Ishikawa (cell line): ENCODE measurements at regions not wholly inside any gene's neighbourhood (a gene's known extent, or its start where the extent isn't known, plus 50 kb on each side); places are given as distances from the start of the nearest gene placed in this dataset.

Source experiments
- CEBPB ChIP-seq: IDR thresholded peaks from 2 replicates; pipeline ENCODE4 v1.6.1; 2012
- CREB1 ChIP-seq: IDR thresholded peaks from 2 replicates; pipeline ENCODE4 v1.6.1; 2012; ENCODE audit warnings: low read depth
- EGR1 ChIP-seq: IDR thresholded peaks from 2 replicates; pipeline ENCODE4 v1.6.1; 2012
- EP300 ChIP-seq: IDR thresholded peaks from 2 replicates; pipeline ENCODE4 v1.6.1; 2012; ENCODE audit warnings: borderline replicate concordance
- FOXM1 ChIP-seq: IDR thresholded peaks from 2 replicates; pipeline ENCODE4 v1.6.1; 2012; ENCODE audit warnings: low read depth, borderline replicate concordance
- NFIC ChIP-seq: IDR thresholded peaks from 2 replicates; pipeline ENCODE4 v1.6.1; 2012
- RAD21 ChIP-seq: IDR thresholded peaks from 2 replicates; pipeline ENCODE4 v1.6.1; 2012; ENCODE audit warnings: low read depth
- TAF1 ChIP-seq: IDR thresholded peaks from 2 replicates; pipeline ENCODE4 v1.6.1; 2012; ENCODE audit warnings: low read depth, mild to moderate bottlenecking
- TCF12 ChIP-seq: IDR thresholded peaks from 2 replicates; pipeline ENCODE4 v1.6.1; 2012; ENCODE audit warnings: low read depth
- TEAD4 ChIP-seq: IDR thresholded peaks from 2 replicates; pipeline ENCODE4 v1.6.1; 2012
- YY1 ChIP-seq: IDR thresholded peaks from 2 replicates; pipeline ENCODE4 v1.6.1; 2012; ENCODE audit warnings: low read depth
- ZBTB7A ChIP-seq: IDR thresholded peaks from 2 replicates; pipeline ENCODE4 v1.6.1; 2012; ENCODE audit warnings: low read depth
- TF ChIP-seq, protein P1 (sequence below): IDR thresholded peaks from 2 replicates; pipeline ENCODE4 v1.6.1; 2012; ENCODE audit warnings: low read depth, mild to moderate bottlenecking
- TF ChIP-seq, protein P2 (sequence below): IDR thresholded peaks from 2 replicates; pipeline ENCODE4 v1.6.1; 2012
- TF ChIP-seq, protein P3 (sequence below): IDR thresholded peaks from 2 replicates; pipeline ENCODE4 v1.6.1; 2012

DNA sequence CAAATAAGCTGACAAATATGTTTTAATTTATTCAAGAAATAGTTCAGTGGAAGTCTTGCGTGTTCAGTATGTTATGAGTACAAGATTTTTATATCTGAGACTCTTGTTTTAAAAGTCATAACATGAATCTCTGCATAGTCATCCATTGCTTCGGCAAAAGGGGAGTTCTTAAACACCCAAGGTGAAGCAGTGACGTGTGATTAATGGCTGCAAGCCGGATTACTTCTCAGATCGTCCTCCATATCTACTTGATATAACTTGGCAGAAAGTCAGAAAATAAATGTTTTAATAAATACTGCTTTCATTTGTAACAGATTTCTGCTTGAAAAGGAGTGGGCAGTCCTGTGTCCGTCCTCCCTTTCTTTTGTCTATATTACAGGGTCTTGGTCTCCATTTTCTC is 64.6 kb upstream of the IL15 start:
- TF ChIP-seq, protein P1, sequence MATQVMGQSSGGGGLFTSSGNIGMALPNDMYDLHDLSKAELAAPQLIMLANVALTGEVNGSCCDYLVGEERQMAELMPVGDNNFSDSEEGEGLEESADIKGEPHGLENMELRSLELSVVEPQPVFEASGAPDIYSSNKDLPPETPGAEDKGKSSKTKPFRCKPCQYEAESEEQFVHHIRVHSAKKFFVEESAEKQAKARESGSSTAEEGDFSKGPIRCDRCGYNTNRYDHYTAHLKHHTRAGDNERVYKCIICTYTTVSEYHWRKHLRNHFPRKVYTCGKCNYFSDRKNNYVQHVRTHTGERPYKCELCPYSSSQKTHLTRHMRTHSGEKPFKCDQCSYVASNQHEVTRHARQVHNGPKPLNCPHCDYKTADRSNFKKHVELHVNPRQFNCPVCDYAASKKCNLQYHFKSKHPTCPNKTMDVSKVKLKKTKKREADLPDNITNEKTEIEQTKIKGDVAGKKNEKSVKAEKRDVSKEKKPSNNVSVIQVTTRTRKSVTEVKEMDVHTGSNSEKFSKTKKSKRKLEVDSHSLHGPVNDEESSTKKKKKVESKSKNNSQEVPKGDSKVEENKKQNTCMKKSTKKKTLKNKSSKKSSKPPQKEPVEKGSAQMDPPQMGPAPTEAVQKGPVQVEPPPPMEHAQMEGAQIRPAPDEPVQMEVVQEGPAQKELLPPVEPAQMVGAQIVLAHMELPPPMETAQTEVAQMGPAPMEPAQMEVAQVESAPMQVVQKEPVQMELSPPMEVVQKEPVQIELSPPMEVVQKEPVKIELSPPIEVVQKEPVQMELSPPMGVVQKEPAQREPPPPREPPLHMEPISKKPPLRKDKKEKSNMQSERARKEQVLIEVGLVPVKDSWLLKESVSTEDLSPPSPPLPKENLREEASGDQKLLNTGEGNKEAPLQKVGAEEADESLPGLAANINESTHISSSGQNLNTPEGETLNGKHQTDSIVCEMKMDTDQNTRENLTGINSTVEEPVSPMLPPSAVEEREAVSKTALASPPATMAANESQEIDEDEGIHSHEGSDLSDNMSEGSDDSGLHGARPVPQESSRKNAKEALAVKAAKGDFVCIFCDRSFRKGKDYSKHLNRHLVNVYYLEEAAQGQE: no peak
- TF ChIP-seq TAF1: no peak
- no peak for TF ChIP-seq EGR1
- TF ChIP-seq CREB1: no peak
- TF ChIP-seq, protein P2, sequence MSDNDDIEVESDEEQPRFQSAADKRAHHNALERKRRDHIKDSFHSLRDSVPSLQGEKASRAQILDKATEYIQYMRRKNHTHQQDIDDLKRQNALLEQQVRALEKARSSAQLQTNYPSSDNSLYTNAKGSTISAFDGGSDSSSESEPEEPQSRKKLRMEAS: no peak
- no peak for TF ChIP-seq ZBTB7A
- TF ChIP-seq NFIC: no peak
- TF ChIP-seq TEAD4: no peak
- TF ChIP-seq RAD21: no peak
- TF ChIP-seq FOXM1: no peak
- TF ChIP-seq CEBPB: no peak

DNA sequence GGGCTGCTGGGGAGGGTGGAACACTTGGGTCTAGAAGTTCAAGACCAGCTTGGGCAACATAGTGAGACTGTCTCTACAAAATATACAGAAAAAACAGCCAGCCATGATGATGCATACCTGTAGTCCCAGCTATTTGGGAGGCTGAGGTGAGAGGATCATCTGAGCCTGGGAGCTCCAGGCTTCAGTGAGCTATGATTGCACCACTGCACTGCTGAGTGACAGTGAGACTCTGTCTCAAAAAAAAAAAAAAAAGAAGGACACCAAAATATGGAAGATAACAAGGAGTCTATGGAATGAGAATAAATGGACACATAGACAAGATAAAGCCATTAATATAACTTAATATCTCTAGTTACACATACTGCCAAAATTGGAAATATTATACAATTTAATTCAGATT is 62.7 kb upstream of the IL15 start:
- no peak for TF ChIP-seq YY1
- TF ChIP-seq NFIC: no peak
- no peak for TF ChIP-seq EP300
- TF ChIP-seq CEBPB: no peak
- TF ChIP-seq, protein P3, sequence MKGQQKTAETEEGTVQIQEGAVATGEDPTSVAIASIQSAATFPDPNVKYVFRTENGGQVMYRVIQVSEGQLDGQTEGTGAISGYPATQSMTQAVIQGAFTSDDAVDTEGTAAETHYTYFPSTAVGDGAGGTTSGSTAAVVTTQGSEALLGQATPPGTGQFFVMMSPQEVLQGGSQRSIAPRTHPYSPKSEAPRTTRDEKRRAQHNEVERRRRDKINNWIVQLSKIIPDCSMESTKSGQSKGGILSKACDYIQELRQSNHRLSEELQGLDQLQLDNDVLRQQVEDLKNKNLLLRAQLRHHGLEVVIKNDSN: no peak
- TF ChIP-seq, protein P1: no peak
- TF ChIP-seq RAD21: no peak
- no peak for TF ChIP-seq FOXM1
- TF ChIP-seq EGR1: no peak
- no peak for TF ChIP-seq TCF12
- no peak for TF ChIP-seq TAF1
- TF ChIP-seq TEAD4: no peak
- TF ChIP-seq CREB1: no peak
- TF ChIP-seq ZBTB7A: no peak
- TF ChIP-seq, protein P2: no peak

DNA sequence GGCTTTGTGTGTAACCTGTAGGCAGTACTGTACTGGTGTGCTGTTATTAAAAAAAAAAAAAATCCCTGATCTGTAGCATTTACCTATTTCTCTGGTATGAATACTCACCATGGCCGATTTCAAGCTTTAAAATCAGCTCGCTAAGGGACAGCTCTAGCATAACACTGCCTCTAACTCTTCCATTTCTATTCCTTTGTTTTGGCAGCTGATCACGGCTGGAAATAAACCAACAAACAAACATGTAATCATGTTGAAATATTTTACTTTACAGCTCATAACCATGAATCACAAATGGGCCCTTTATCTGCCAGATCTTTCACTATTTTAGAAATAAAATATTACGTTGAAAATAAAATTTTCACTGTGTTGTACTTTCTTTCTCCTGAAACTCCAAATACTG is 60.5 kb upstream of the IL15 start:
- TF ChIP-seq TCF12 (no peak), YY1 (no peak), EGR1 (no peak), EP300 (no peak), NFIC (no peak), ZBTB7A (no peak), CEBPB (no peak), RAD21 (no peak), TAF1 (no peak), FOXM1 (no peak), TEAD4 (no peak), CREB1 (no peak)
- TF ChIP-seq, protein P2: no peak
- TF ChIP-seq, protein P1: no peak
- TF ChIP-seq, protein P3: no peak

DNA sequence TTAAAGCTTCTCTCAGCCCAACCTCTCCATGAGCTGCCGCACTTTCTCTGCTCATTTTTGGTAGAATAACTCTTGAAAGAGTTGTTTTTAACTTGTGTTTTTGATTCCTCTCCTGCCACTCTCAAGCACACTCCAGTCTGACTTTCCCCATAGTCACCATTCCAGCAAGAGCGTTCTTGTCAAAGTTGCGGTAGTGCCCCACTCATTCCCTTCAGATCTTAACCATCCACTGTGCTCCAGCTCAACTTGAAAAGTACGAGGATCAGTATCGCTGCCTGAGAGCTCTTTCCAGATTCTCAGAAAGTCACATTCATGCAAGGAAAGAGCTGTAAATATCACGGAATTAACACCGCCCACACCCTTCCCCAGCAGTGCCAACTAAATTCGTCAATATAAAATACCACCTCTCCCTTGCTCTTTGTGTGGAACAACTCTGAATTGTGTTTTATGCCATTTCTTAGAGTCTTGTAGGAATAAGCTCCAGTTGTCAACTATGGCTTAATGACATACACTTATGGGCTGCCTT is 59.7 kb upstream of the IL15 start:
- no peak for TF ChIP-seq TAF1
- no peak for TF ChIP-seq EGR1
- TF ChIP-seq RAD21: no peak

DNA sequence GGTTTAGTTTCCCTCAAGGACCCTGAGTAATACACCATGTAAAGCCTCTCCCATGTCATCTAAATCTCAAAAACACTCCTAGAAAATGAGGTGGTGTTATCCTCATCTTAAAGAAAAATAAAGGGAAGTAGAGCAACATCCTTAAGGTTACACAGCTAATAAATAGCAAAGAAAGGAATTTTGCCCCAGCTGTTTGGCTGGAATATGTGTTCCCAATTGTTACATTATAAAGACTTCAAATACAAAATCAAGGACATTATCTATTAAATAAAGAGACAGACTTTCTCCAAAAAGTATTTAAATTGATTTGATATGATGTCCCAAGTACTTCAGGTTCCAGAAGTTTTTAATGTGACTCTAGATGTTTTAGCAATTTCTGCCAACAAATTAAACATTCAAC is 57.9 kb upstream of the IL15 start:
- no peak for TF ChIP-seq EGR1
- TF ChIP-seq, protein P2: no peak
- no peak for TF ChIP-seq CREB1
